ENCODE measurements at regions not wholly inside any gene's neighbourhood (a gene's known extent, or its start where the extent isn't known, plus 50 kb on each side); places are given as distances from the start of the nearest gene placed in this dataset.

DNA sequence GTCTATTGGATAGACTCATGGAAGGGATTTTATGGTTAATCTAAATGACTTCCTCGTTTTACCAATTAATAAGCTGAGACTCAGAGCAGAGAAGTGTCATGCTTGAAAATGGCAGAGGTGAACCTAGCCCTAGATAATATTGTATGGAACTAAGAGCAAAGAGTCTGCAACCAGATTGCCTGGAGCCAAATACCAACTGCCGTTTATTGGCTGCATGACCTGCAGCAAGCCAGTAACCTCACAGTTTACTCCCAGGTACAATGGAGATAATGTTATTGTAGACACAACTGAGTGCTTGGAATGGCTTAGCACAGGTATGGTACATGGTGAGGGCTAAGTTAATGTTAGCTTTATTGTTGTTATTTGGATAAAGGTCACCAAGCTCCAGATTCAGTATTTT lies 84.6 kb upstream of the FAT3 start:
- Histone ChIP-seq H3K9me3 (ENCODE audit: control insufficient read depth, insufficient read depth, low read depth, low read length) (no peaks in the 10 kb centered on the region), H3K4me1 (ENCODE audit: control insufficient read depth, insufficient read depth, low read length) (no peaks in the 10 kb centered on the region), H3K36me3 (ENCODE audit: control insufficient read depth, insufficient read depth, low read length) (no peaks in the 10 kb centered on the region), H3K27me3 (ENCODE audit: control insufficient read depth, insufficient read depth, low read length) (no peaks in the 10 kb centered on the region), H3K4me3 (ENCODE audit: low read depth in 2 of 2, low read length in 2 of 2) (no peak overlapping the region), H3K27ac (ENCODE audit: low read length) (no peak overlapping the region)
- intact Hi-C loops (cut with micrococcal nuclease; ENCODE audit: unreplicated experiment) (no loop called here), in situ Hi-C loops (cut with HindIII; ENCODE audit: low pct_unique_long_range_greater_than_20kb, low sequenced_read_pairs) (no loop called here)
- BruUV-seq (replicated peaks), result no TSS peak
- POLR2A ChIA-PET, result interaction anchor here (0.6 kb wide), 1 partner anchor 775 kb away, joined by 12 read pairs; no protein-coding TSS in a partner anchor
- TF ChIP-seq TCF7L2 (IDR thresholded peaks at IDR 0.05; ENCODE audit: low read depth, low read length), result no peak
- no peak for TF ChIP-seq REST (IDR thresholded peaks at IDR 0.05; ENCODE audit: insufficient read depth in 1 of 2, low read depth in 2 of 2, low read length in 1 of 2)
- TF ChIP-seq POLR2AphosphoS5 (IDR thresholded peaks at IDR 0.05; ENCODE audit: low read depth, low read length), result no peak
- no peak for TF ChIP-seq SIN3A (IDR thresholded peaks at IDR 0.05; ENCODE audit: borderline replicate concordance, insufficient read depth, low read depth, low read length)
- TF ChIP-seq, protein P1, sequence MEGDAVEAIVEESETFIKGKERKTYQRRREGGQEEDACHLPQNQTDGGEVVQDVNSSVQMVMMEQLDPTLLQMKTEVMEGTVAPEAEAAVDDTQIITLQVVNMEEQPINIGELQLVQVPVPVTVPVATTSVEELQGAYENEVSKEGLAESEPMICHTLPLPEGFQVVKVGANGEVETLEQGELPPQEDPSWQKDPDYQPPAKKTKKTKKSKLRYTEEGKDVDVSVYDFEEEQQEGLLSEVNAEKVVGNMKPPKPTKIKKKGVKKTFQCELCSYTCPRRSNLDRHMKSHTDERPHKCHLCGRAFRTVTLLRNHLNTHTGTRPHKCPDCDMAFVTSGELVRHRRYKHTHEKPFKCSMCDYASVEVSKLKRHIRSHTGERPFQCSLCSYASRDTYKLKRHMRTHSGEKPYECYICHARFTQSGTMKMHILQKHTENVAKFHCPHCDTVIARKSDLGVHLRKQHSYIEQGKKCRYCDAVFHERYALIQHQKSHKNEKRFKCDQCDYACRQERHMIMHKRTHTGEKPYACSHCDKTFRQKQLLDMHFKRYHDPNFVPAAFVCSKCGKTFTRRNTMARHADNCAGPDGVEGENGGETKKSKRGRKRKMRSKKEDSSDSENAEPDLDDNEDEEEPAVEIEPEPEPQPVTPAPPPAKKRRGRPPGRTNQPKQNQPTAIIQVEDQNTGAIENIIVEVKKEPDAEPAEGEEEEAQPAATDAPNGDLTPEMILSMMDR (IDR thresholded peaks at IDR 0.05), result no peak
- ATAC-seq, result no peak
- DNase-seq (ENCODE audit: low read depth, low spot score), result no peak
- CTCF ChIA-PET, result no interaction called here

- intact Hi-C loops (cut with micrococcal nuclease; ENCODE audit: unreplicated experiment), result no loop called here
- Histone ChIP-seq H3K4me1 (ENCODE audit: control insufficient read depth, insufficient read depth, low read length) (no peaks in the 10 kb centered on the region), H3K27ac (ENCODE audit: low read length) (no peak overlapping the region), H3K4me3 (ENCODE audit: low read depth in 2 of 2, low read length in 2 of 2) (no peak overlapping the region), H3K27me3 (ENCODE audit: control insufficient read depth, insufficient read depth, low read length) (no peaks in the 10 kb centered on the region), H3K9me3 (ENCODE audit: control insufficient read depth, insufficient read depth, low read depth, low read length) (no peaks in the 10 kb centered on the region), H3K36me3 (ENCODE audit: control insufficient read depth, insufficient read depth, low read length) (no peaks in the 10 kb centered on the region)
- ChIA-PET CTCF (no interaction called here), POLR2A (no interaction called here)
- in situ Hi-C loops (cut with HindIII; ENCODE audit: low pct_unique_long_range_greater_than_20kb, low sequenced_read_pairs), result no loop called here
- no peak for ATAC-seq
- no peak for DNase-seq (ENCODE audit: low read depth, low spot score)
- TF ChIP-seq POLR2AphosphoS5 (IDR thresholded peaks at IDR 0.05; ENCODE audit: low read depth, low read length), result no peak
- no peak for TF ChIP-seq SIN3A (IDR thresholded peaks at IDR 0.05; ENCODE audit: borderline replicate concordance, insufficient read depth, low read depth, low read length)
- no peak for TF ChIP-seq TCF7L2 (IDR thresholded peaks at IDR 0.05; ENCODE audit: low read depth, low read length)
- TF ChIP-seq REST (IDR thresholded peaks at IDR 0.05; ENCODE audit: insufficient read depth in 1 of 2, low read depth in 2 of 2, low read length in 1 of 2), result no peak
- TF ChIP-seq, protein P1 (IDR thresholded peaks at IDR 0.05), result no peak
- BruUV-seq (replicated peaks), result no TSS peak
Measured at GRCh38 chr11:92138296-92138695, 86.3 kb upstream of the FAT3 start.
